ENCODE measurements at regions not wholly inside any gene's neighbourhood (a gene's known extent, or its start where the extent isn't known, plus 50 kb on each side); places are given as distances from the start of the nearest gene placed in this dataset.

DNA sequence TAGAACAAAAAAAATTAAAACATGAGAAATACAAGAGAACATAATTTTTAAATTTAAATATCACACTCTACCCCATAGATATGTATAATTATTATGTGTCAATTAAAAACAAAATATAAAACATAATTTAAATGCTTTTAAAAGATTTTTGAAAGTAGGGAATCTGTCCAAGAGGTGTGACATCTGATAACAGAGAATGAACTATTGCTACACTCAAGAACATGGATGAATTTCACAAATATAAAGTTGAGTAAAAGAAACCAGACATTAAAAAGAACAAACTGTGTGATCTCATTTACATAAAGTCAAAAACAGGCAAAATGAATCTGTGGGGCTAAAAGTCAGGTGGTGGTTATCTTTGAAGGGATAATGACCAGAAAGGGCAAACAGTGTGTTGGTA is 106.5 kb upstream of the COL21A1 start:
- Mint-ChIP-seq H3K4me1 (ENCODE audit: low read depth) (no peaks in the 10 kb centered on the region), H3K4me3 (ENCODE audit: low read depth) (no peak overlapping the region), H3K27ac (no peak overlapping the region), H3K9me3 (ENCODE audit: low read depth) (peaks cover 6% of the 10 kb centered on the region), H3K27me3 (no peaks in the 10 kb centered on the region), H3K36me3 (ENCODE audit: insufficient read depth) (no peaks in the 10 kb centered on the region)
- TF ChIP-seq, protein P1, sequence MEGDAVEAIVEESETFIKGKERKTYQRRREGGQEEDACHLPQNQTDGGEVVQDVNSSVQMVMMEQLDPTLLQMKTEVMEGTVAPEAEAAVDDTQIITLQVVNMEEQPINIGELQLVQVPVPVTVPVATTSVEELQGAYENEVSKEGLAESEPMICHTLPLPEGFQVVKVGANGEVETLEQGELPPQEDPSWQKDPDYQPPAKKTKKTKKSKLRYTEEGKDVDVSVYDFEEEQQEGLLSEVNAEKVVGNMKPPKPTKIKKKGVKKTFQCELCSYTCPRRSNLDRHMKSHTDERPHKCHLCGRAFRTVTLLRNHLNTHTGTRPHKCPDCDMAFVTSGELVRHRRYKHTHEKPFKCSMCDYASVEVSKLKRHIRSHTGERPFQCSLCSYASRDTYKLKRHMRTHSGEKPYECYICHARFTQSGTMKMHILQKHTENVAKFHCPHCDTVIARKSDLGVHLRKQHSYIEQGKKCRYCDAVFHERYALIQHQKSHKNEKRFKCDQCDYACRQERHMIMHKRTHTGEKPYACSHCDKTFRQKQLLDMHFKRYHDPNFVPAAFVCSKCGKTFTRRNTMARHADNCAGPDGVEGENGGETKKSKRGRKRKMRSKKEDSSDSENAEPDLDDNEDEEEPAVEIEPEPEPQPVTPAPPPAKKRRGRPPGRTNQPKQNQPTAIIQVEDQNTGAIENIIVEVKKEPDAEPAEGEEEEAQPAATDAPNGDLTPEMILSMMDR (IDR thresholded peaks at IDR 0.05; ENCODE audit: unreplicated experiment) = no peak
- DNase-seq (ENCODE audit: low spot score, unreplicated experiment) = no peak

DNA sequence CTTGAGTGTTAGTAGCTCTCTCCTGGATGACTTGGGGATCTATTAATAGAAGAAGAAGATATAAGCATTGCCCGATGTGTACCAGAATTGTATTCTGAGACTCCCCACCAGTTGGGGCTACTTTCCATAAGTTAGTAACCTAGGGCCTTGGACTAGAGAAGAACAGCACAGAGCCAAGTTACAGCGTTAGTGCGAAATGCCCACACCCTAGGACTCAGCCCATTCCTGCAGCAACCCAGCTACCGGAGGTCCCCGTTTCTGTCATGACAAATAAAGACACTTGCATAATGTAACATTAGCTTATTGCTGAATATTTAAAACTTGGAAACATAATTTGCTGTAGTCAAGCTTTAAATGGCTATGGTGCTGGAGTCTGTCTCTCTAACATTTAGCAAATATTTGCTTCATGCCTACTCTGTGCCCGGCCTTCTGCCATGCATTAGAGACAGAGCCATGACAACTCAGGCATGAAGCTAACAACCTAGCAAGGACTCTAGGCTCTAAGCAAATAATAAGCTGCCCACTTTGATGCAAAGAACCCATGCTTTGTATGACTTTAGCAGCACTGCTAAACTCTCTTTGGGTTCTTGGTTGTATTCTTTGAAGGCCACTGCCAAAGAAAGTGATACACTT is 103.4 kb upstream of the COL21A1 start:
- TF ChIP-seq, protein P1 (IDR thresholded peaks at IDR 0.05; ENCODE audit: unreplicated experiment) = no peak
- no peak for DNase-seq (ENCODE audit: low spot score, unreplicated experiment)
- H3K27ac Mint-ChIP-seq = no peak overlapping the region
- H3K4me3 Mint-ChIP-seq (ENCODE audit: low read depth) = no peak overlapping the region
- no peaks in the 10 kb centered on the region for H3K27me3 Mint-ChIP-seq
- peaks cover 2% of the 10 kb centered on the region for H3K4me1 Mint-ChIP-seq (ENCODE audit: low read depth)
- H3K9me3 Mint-ChIP-seq (ENCODE audit: low read depth) = peaks cover 6% of the 10 kb centered on the region
- no peaks in the 10 kb centered on the region for H3K36me3 Mint-ChIP-seq (ENCODE audit: insufficient read depth)

DNA sequence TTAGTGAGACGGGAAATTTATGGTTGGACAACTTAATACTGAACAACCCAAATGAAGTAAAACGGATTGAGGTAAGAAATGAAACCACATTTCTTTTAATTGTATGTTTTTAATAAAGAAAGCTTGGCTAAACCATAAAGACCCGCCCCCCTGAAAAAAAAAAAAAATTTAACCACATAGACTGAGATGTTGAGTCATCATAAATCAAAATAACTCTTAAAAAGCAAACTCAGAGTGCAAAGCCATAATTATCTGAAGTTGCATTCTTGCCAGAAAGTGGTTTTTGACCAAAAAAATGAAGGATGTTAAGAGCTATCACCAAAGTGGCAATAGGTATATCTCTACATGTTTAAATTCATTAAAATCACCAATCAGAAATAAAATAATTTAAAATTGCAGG is 101.8 kb upstream of the COL21A1 start:
- Mint-ChIP-seq H3K27ac (no peak overlapping the region), H3K4me1 (ENCODE audit: low read depth) (peaks cover 2% of the 10 kb centered on the region), H3K4me3 (ENCODE audit: low read depth) (no peak overlapping the region), H3K9me3 (ENCODE audit: low read depth) (peaks cover 6% of the 10 kb centered on the region), H3K36me3 (ENCODE audit: insufficient read depth) (no peaks in the 10 kb centered on the region), H3K27me3 (no peaks in the 10 kb centered on the region)
- DNase-seq (ENCODE audit: low spot score, unreplicated experiment) = no peak
- TF ChIP-seq, protein P1 (IDR thresholded peaks at IDR 0.05; ENCODE audit: unreplicated experiment) = no peak

DNA sequence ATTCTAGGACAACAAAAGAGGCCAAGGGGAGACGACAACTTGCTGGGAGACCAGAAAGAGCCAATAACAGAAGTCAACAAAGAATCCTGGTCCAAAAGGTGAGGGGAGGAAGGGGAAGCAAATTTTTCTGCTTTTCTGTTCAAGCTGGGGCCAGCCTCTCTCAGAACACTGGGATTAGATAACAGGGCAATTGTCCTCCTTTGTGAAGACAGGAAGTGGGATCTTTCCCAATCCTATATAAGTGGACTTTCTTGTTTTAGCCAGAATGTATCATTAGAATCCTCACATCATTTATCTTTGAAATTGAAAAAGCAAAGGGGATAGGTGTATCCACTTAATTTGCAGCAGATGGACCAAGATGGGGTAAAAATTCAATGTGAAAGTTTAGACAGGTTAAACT is 101.2 kb upstream of the COL21A1 start:
- Mint-ChIP-seq H3K4me1 (ENCODE audit: low read depth) (peaks cover 2% of the 10 kb centered on the region), H3K9me3 (ENCODE audit: low read depth) (peaks cover 5% of the 10 kb centered on the region), H3K27ac (no peak overlapping the region), H3K36me3 (ENCODE audit: insufficient read depth) (no peaks in the 10 kb centered on the region), H3K27me3 (no peaks in the 10 kb centered on the region), H3K4me3 (ENCODE audit: low read depth) (no peak overlapping the region)
- TF ChIP-seq, protein P1 (IDR thresholded peaks at IDR 0.05; ENCODE audit: unreplicated experiment) = no peak
- DNase-seq (ENCODE audit: low spot score, unreplicated experiment) = no peak

DNA sequence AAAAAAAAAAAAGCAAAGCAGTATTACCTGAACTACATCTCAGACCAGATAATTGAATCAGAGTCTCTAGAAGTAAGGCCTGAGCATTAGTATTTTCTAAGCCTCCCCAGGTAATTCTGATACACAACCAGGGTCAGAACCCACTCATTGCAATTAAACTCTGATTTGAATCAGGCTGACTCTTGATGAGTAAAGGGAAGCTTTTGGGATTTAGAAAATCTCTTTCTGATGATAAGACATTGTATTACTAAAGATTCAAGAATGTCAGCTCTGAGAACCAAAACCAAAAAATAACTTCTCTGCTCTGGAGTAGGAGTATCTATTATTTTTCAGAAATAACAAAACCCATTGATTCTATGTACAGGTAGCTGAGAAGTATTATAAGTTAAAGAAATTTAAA is 100.1 kb upstream of the COL21A1 start:
- Mint-ChIP-seq H3K27me3 (no peaks in the 10 kb centered on the region), H3K36me3 (ENCODE audit: insufficient read depth) (no peaks in the 10 kb centered on the region), H3K27ac (no peak overlapping the region), H3K4me1 (ENCODE audit: low read depth) (peaks cover 2% of the 10 kb centered on the region), H3K9me3 (ENCODE audit: low read depth) (no peaks in the 10 kb centered on the region), H3K4me3 (ENCODE audit: low read depth) (no peak overlapping the region)
- TF ChIP-seq, protein P1 (IDR thresholded peaks at IDR 0.05; ENCODE audit: unreplicated experiment) = no peak
- no peak for DNase-seq (ENCODE audit: low spot score, unreplicated experiment)
